Astrocyte (in vitro differentiated cells and primary cell): ENCODE measurements at regions not wholly inside any gene's neighbourhood (a gene's known extent, or its start where the extent isn't known, plus 50 kb on each side); places are given as distances from the start of the nearest gene placed in this dataset.
"Not testable (repeated sequence)": the region's sequence is repeated elsewhere in the genome, so short reads cannot be mapped to it uniquely, and the experiment has no call there.

ENCODE experiments used
- CTCF ChIP-seq: IDR thresholded peaks from 2 replicates; pipeline ENCODE4 v1.5.1; 2011; ENCODE audit warnings: low read depth, mild to moderate bottlenecking, inconsistent platforms, low read length, moderate library complexity; ENCODE audit not compliant: insufficient read depth
- EZH2 ChIP-seq: IDR thresholded peaks from 2 replicates; pipeline ENCODE4 v1.6.1; 2012; ENCODE audit warnings: mild to moderate bottlenecking, low read length, inconsistent platforms; ENCODE audit not compliant: insufficient read depth

- not testable (repeated sequence) for TF ChIP-seq CTCF, EZH2
Measured at GRCh38 chr1:68923475-68924088, 426.7 kb upstream of the DEPDC1 start.
